ENCODE measurements at regions not wholly inside any gene's neighbourhood (a gene's known extent, or its start where the extent isn't known, plus 50 kb on each side); places are given as distances from the start of the nearest gene placed in this dataset.

DNA sequence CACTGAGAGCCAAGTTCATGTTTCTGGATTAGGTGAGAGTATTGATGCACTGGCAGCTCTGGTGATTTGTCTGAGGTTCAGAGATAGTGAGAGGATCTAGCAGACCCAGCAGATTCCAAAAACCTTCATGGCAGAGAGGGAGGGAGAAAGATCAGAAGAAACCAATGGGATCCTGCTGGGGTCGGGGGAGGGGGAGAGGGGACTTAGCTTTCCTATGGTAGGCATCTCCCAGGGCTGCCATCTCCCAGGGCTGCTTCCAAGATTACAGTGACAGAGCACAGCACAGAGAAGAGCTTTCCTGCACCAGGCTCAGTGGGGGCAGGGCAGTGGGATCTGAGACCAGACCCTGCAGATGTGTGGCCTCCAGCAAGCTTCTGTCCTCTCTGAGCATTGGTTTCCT is 76.8 kb upstream of the GDF10 start:
- no peak for DNase-seq
- Histone ChIP-seq H3K27me3 (ENCODE audit: control insufficient read depth, insufficient read depth, low read length) (peaks cover 7% of the 10 kb centered on the region), H3K4me1 (ENCODE audit: control insufficient read depth, insufficient read depth, low read length) (peaks cover 5% of the 10 kb centered on the region), H3K4me3 (ENCODE audit: low read length) (no peak overlapping the region), H3K36me3 (ENCODE audit: control insufficient read depth, insufficient read depth, low read length) (no peaks in the 10 kb centered on the region), H3K9me3 (replicated peaks; ENCODE audit: control insufficient read depth, low read depth, low read length) (no peaks in the 10 kb centered on the region), H3K27ac (ENCODE audit: low read length) (no peak overlapping the region)
- no CpG with 5 or more reads among the region's 1 CpG for WGBS (ENCODE audit: insufficient coverage)

DNA sequence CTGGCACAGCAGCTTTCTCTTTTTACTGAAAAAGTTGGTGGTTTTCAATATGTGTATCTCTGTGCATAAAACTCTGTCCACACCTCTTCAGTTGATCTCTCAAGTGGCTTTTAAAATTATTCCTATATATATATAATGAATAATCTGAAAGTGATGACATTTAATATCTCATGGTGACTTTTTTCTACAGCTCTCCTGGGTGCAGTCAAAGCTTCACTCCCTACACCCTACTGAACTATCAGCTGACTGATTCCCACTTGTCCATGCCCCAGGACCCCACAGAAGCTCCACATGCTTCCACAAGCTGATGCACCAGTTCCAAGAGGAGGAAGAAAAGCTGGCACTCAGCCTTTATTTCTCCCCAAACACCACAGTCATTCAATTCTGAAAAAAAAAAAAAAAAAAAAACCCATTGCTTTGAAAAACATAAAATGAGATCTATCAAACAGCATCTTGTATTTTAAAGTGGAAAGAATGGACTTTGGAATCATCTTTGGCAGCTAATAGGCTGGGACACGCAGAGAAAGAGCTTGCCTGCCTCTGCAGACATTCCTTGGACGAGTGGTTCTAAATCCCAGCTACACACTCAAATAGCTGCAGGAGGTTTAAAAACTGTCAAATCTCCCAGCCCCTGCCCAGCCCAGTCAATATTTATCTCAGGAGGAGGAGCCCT is 75.3 kb upstream of the GDF10 start:
- no peak overlapping the region for H3K4me3 ChIP-seq (ENCODE audit: low read length)
- DNase-seq, result peak; percentile 70

DNA sequence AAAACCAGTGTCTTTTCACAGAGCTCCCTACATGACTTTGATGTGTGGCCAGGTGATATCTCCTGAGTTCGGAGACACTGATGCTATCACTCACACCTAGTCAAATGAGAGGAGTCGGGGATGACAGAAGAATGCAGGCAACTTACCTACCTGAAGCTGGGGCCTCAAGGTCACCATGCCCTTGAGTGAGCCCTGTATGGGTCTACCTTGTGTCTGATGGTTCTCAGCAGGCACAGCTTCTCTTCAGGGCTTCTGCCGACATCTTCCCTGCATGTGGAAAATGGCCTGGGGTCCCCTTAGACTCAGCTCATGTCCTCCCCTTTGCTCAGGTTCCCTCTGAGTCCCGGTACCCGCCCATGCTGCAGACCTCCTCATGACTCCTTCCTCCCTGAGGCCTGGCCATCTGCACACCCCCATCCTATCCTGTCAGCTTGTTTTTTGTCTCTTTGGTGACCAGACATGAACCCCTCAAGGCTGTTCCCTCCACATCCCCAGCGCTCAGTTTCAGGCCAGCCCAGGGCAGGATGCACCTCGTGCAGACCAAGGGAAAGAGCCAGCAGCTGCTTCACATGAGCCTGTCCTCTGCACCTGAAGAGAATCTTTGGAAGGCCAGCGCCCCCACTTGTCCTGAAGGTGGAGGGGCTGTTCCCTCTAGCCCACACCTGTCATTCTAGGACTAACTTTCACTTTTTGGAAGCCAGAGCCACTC is 74.6 kb upstream of the GDF10 start:
- Histone ChIP-seq H3K36me3 (ENCODE audit: control insufficient read depth, insufficient read depth, low read length) (no peaks in the 10 kb centered on the region), H3K4me1 (ENCODE audit: control insufficient read depth, insufficient read depth, low read length) (peaks cover 5% of the 10 kb centered on the region), H3K9me3 (replicated peaks; ENCODE audit: control insufficient read depth, low read depth, low read length) (peaks cover 3% of the 10 kb centered on the region), H3K27me3 (ENCODE audit: control insufficient read depth, insufficient read depth, low read length) (peaks cover 7% of the 10 kb centered on the region), H3K27ac (ENCODE audit: low read length) (no peak overlapping the region), H3K4me3 (ENCODE audit: low read length) (no peak overlapping the region)
- WGBS (ENCODE audit: insufficient coverage), result 69% methylated on average over 4 of the region's 8 CpGs
- no peak for DNase-seq

More for the DNA sequence above, 75.3 kb upstream of the GDF10 start:
- H3K4me1 ChIP-seq (ENCODE audit: control insufficient read depth, insufficient read depth, low read length), result peaks cover 5% of the 10 kb centered on the region
- peaks cover 7% of the 10 kb centered on the region for H3K27me3 ChIP-seq (ENCODE audit: control insufficient read depth, insufficient read depth, low read length)
- no peaks in the 10 kb centered on the region for H3K36me3 ChIP-seq (ENCODE audit: control insufficient read depth, insufficient read depth, low read length)
- no CpG with 5 or more reads among the region's 2 CpGs for WGBS (ENCODE audit: insufficient coverage)
- no peak overlapping the region for H3K27ac ChIP-seq (ENCODE audit: low read length)
- peaks cover 3% of the 10 kb centered on the region for H3K9me3 ChIP-seq (replicated peaks; ENCODE audit: control insufficient read depth, low read depth, low read length)

DNA sequence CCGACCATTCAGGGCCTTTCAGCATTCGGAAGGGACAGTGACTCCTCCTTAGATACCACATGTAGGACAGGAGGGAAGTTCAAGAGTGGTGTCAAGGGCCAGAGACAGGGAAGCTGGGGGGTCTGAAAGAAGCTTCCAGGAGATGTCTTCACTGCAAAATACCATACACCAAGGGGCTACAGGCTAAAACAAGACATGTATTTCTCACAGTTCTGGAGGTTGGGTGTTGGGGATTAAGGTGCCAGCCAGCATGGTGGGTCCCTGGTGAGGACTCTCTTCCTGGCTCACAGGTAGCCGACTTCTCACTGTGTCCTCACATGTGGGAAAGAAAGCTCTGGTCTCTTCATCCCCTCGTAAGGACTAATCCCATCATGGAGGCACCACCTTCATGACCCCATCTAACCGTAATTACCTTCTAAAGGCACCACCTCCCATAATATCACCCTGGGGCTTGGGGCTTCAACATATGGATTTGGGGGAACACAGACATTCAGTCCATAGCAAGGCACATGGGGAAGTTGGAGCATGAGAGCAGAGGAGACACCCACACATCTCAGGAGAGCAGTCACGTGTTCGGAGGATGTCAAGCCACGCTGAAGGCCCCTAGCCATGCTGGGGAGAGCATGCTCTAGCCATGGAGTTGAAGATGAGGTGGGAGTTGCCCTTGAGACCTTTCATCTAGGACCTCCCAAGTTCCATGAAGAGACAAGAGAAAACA is 73.9 kb upstream of the GDF10 start:
- peaks cover 5% of the 10 kb centered on the region for H3K4me1 ChIP-seq (ENCODE audit: control insufficient read depth, insufficient read depth, low read length)
- no peaks in the 10 kb centered on the region for H3K36me3 ChIP-seq (ENCODE audit: control insufficient read depth, insufficient read depth, low read length)
- no peak for DNase-seq
- H3K27ac ChIP-seq (ENCODE audit: low read length), result no peak overlapping the region
- WGBS (ENCODE audit: insufficient coverage), result no CpG with 5 or more reads among the region's 8 CpGs
- H3K9me3 ChIP-seq (replicated peaks; ENCODE audit: control insufficient read depth, low read depth, low read length), result peaks cover 3% of the 10 kb centered on the region
- no peak overlapping the region for H3K4me3 ChIP-seq (ENCODE audit: low read length)
- peaks cover 7% of the 10 kb centered on the region for H3K27me3 ChIP-seq (ENCODE audit: control insufficient read depth, insufficient read depth, low read length)

DNA sequence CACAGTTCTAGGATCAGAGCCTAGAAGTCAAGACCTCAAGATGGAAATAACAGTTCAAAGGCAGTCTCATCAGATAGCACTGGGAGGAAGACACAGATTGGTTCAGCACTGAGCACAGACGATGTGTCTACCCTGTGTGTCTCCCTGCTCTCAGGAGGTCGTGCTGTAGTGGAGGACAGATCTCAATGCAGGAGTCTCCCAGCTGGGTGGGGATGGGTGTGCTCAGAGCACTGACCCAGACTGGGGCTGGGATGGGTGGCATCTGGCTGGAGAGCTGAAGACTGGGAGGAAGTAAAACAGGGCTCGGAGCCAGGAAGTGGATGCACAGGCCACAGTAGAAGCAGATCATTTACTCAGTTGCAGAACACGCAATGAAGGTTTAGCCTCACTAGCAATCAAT is 69.5 kb upstream of the GDF10 start:
- Histone ChIP-seq H3K27me3 (ENCODE audit: control insufficient read depth, insufficient read depth, low read length) (peaks cover 11% of the 10 kb centered on the region), H3K36me3 (ENCODE audit: control insufficient read depth, insufficient read depth, low read length) (no peaks in the 10 kb centered on the region), H3K27ac (ENCODE audit: low read length) (no peak overlapping the region), H3K4me1 (ENCODE audit: control insufficient read depth, insufficient read depth, low read length) (peaks cover 5% of the 10 kb centered on the region), H3K9me3 (replicated peaks; ENCODE audit: control insufficient read depth, low read depth, low read length) (peaks cover 3% of the 10 kb centered on the region), H3K4me3 (ENCODE audit: low read length) (no peak overlapping the region)
- WGBS (ENCODE audit: insufficient coverage), result 43% methylated on average over 2 of the region's 4 CpGs
- DNase-seq, result no peak

DNA sequence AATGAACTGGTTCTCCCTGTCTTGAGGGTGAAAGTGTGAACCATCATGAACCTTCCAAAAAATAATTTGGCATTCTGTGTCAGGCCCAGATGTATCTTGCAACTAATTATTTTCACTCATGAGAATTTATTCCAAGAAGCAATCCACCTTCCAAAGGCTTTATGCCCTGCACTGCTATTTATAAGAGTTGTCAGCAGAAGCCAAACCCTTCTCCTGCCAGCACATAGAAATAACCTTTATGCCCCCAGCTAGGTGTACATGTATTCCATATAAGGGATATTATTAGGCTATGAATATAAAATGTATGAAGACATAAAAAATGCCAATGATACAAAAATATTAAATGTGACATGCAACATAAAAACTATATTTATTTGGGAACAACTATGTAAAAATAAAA is 69.0 kb upstream of the GDF10 start:
- H3K27ac ChIP-seq (ENCODE audit: low read length), result no peak overlapping the region
- no peak overlapping the region for H3K4me3 ChIP-seq (ENCODE audit: low read length)
- peaks cover 3% of the 10 kb centered on the region for H3K9me3 ChIP-seq (replicated peaks; ENCODE audit: control insufficient read depth, low read depth, low read length)
- no peaks in the 10 kb centered on the region for H3K36me3 ChIP-seq (ENCODE audit: control insufficient read depth, insufficient read depth, low read length)
- H3K4me1 ChIP-seq (ENCODE audit: control insufficient read depth, insufficient read depth, low read length), result peaks cover 5% of the 10 kb centered on the region
- H3K27me3 ChIP-seq (ENCODE audit: control insufficient read depth, insufficient read depth, low read length), result peaks cover 11% of the 10 kb centered on the region
- DNase-seq, result no peak

DNA sequence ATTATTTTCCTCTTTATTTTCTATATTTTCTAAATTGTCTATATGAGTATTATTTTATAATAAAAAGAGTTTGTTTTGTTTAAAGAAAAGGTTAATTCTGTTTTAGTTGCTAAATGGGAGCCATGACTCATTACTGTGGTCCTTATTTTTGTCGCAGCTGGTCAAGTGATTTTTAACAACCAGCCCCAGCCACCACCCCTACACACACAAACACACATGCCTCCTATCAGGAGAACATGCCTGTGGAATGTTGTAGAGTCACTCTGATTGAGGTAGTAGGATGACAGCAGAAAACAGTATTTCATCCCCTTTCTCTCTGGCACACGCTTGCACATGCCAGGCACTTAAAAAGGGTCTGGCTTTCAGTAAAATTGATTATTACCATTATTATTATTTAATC is 68.6 kb upstream of the GDF10 start:
- no peaks in the 10 kb centered on the region for H3K36me3 ChIP-seq (ENCODE audit: control insufficient read depth, insufficient read depth, low read length)
- WGBS (ENCODE audit: insufficient coverage), result no CpG with 5 or more reads among the region's 2 CpGs
- peaks cover 11% of the 10 kb centered on the region for H3K27me3 ChIP-seq (ENCODE audit: control insufficient read depth, insufficient read depth, low read length)
- DNase-seq, result no peak
- no peak overlapping the region for H3K27ac ChIP-seq (ENCODE audit: low read length)
- peaks cover 5% of the 10 kb centered on the region for H3K4me1 ChIP-seq (ENCODE audit: control insufficient read depth, insufficient read depth, low read length)
- peaks cover 3% of the 10 kb centered on the region for H3K9me3 ChIP-seq (replicated peaks; ENCODE audit: control insufficient read depth, low read depth, low read length)
- no peak overlapping the region for H3K4me3 ChIP-seq (ENCODE audit: low read length)

DNA sequence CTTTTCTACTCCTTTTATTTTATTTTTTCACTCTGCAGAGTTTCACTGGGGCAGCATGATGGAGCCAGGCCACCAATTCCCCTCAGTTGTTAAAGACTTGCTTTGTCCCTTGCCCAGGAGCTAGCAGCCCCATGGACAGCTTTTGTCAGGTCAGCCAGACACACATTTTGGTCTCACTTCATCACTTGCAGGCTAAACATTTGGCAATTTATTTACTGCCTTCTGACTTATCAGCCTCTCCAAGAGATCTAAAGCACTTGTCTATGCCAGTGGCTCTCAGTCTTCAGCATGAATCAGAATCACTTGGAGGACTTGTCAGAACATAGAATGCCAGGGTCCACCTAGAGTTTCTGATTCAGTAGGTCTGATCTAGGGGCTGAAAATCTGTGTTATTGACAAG is 66.4 kb upstream of the GDF10 start:
- H3K36me3 ChIP-seq (ENCODE audit: control insufficient read depth, insufficient read depth, low read length), result no peaks in the 10 kb centered on the region
- H3K4me1 ChIP-seq (ENCODE audit: control insufficient read depth, insufficient read depth, low read length), result no peaks in the 10 kb centered on the region
- no peak overlapping the region for H3K27ac ChIP-seq (ENCODE audit: low read length)
- peaks cover 2% of the 10 kb centered on the region for H3K9me3 ChIP-seq (replicated peaks; ENCODE audit: control insufficient read depth, low read depth, low read length)
- peaks cover 10% of the 10 kb centered on the region for H3K27me3 ChIP-seq (ENCODE audit: control insufficient read depth, insufficient read depth, low read length)
- no peak for DNase-seq
- H3K4me3 ChIP-seq (ENCODE audit: low read length), result no peak overlapping the region

DNA sequence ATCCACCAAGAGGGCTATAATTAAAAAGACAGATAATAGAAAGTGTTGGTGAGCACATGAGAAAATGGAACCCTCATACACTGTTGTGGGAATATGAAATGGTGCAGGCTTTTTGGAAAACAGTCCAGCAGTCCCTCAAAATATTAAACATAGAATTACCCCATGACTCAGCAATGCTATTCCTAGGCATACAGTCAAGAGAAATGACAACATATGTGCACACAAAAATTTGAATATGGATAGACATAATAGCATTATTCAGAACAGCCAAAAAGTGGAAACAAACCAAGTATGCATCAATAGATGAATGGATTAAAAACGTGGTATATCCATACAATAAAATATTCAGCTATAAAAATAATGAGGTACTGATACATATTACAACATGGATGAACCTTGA is 64.5 kb upstream of the GDF10 start:
- DNase-seq, result no peak
- H3K36me3 ChIP-seq (ENCODE audit: control insufficient read depth, insufficient read depth, low read length), result no peaks in the 10 kb centered on the region
- WGBS (ENCODE audit: insufficient coverage), result no CpG with 5 or more reads among the region's 1 CpG
- no peaks in the 10 kb centered on the region for H3K4me1 ChIP-seq (ENCODE audit: control insufficient read depth, insufficient read depth, low read length)
- H3K27me3 ChIP-seq (ENCODE audit: control insufficient read depth, insufficient read depth, low read length), result peaks cover 8% of the 10 kb centered on the region
- H3K9me3 ChIP-seq (replicated peaks; ENCODE audit: control insufficient read depth, low read depth, low read length), result no peaks in the 10 kb centered on the region
- H3K27ac ChIP-seq (ENCODE audit: low read length), result no peak overlapping the region
- no peak overlapping the region for H3K4me3 ChIP-seq (ENCODE audit: low read length)

DNA sequence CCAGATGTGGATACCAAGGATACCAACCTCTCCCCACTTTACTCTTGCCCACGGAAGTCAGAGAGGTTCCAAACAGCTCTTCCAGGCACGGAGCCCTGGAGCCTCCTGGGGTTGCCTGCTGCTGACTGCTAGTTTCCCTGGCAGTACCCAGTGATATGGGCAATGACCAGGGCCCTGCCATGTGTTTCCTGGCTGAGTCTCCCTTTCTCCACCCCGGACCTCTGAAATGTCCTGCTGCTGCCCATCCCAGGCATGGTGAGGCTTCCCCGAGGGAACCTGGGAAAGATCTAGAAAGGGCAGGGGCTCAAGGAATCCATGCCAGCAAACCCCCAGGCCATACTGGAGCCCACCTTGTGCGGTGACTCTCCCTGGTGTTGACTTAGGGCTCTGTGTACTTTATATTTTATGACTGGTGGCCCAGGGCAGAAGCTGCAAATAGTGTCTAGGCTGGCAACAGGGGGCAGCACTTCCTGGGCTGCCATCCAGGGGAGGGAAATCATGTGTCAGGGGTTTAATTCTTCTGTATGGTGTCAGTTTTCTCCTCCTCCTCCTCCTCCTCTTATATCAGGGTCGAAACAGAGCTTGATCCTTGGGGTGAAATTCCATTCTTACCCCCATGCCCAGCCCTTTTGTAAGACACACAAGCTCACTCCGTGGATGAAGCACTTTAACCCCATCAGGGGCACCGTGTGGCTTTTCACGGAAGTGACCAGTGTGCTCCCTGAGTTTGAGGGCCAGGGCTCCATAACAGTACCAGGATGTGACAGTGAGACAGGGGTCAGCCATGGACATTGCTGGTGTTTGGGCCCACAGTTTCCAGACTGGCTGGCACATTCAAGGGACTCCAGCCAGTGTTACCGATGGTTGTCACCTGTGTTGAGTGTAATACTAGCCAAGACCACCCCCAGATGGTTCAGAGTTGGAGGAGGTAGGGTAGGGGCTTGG is 62.4 kb upstream of the GDF10 start:
- H3K9me3 ChIP-seq (replicated peaks; ENCODE audit: control insufficient read depth, low read depth, low read length), result no peaks in the 10 kb centered on the region
- H3K4me3 ChIP-seq (ENCODE audit: low read length), result no peak overlapping the region
- peaks cover 5% of the 10 kb centered on the region for H3K27me3 ChIP-seq (ENCODE audit: control insufficient read depth, insufficient read depth, low read length)
- DNase-seq, result no peak
- 78% methylated on average over 9 of the region's 10 CpGs for WGBS (ENCODE audit: insufficient coverage)
- H3K36me3 ChIP-seq (ENCODE audit: control insufficient read depth, insufficient read depth, low read length), result no peaks in the 10 kb centered on the region
- H3K27ac ChIP-seq (ENCODE audit: low read length), result no peak overlapping the region
- H3K4me1 ChIP-seq (ENCODE audit: control insufficient read depth, insufficient read depth, low read length), result no peaks in the 10 kb centered on the region
